NOMO-1 (cell line): ENCODE measurements at regions not wholly inside any gene's neighbourhood (a gene's known extent, or its start where the extent isn't known, plus 50 kb on each side); places are given as distances from the start of the nearest gene placed in this dataset.

Experiments
- DNase-seq, 2 experiments: peaks; one replicate each; lab custom pipeline; 2025; ENCODE audit not compliant: unreplicated experiment in 2 of 2; lab: John Stamatoyannopoulos, UW

DNA sequence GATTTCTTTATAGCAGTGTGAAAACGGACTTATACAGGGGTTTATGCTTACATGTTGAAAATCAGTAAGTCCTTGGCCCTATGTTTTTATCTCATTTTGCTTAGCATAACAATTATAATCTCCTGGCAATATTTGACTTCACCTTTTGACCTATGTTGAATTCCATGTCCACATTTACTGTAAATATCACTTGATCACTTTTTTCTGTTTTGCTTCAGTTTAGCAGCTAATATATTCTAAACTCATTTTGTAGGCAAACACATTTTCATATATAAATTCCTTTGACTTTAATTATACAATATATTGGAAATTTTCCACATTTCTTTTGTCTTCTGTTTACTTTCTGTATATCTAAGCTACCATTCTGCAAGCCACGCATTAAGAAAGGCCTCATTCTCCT is 674.0 kb downstream of the MAT2B start:
- DNase-seq: no peak

GRCh38 chr5:164181604-164182003 is 676.2 kb downstream of the MAT2B start:
- DNase-seq: peak in 1 of 2 experiments; percentile 41

DNA sequence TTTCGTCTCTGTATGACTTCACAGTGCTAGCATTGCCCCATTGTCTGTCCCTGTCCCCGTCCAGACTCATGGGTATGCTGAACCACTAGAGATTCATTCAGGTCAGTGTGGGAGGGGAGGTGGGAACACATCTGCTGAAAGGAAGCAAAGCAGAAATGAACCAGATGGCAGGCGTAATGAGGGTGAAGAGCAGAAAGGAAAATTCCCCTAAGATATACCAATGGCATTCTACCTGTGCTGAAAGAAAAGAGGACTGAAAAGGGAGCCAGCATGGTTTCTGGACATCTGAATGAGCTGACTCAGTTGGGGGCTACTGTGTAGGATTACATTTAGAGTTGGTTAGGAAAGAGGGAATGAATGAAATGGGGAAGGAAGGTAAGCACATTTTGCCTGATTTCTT is 678.7 kb downstream of the MAT2B start:
- no peak for DNase-seq

GRCh38 chr5:164185000-164185399 is 679.6 kb downstream of the MAT2B start:
- no peak for DNase-seq

DNA sequence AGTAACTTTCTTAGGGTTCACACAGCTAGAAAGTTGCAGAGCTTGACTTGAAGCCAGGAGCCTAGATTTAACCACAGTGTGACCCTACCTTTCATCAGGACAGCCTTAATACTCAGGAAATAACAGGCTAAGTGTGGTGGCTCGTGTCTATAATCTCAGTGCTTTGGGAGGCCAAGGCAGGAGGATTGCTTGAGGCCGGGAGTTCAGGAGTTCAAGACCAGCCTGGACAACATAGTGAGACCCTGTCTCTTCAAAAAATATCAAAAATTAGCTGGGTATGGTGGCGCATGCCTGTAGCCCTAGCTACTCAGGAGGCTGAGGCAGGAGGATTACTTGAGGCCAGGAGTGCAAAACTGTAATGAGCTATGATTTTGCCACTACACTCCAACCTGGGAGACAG is 681.1 kb downstream of the MAT2B start:
- DNase-seq: no peak

- DNase-seq: no peak
Measured at GRCh38 chr5:164187785-164188184, 682.4 kb downstream of the MAT2B start.

- no peak for DNase-seq
Measured at GRCh38 chr5:164188733-164189148, 683.3 kb downstream of the MAT2B start.

GRCh38 chr5:164191240-164191639 is 685.8 kb downstream of the MAT2B start:
- DNase-seq: no peak

- no peak for DNase-seq
Measured at GRCh38 chr5:164202338-164202737, 696.9 kb downstream of the MAT2B start.

GRCh38 chr5:164203581-164204225 is 698.3 kb downstream of the MAT2B start:
- no peak for DNase-seq

DNA sequence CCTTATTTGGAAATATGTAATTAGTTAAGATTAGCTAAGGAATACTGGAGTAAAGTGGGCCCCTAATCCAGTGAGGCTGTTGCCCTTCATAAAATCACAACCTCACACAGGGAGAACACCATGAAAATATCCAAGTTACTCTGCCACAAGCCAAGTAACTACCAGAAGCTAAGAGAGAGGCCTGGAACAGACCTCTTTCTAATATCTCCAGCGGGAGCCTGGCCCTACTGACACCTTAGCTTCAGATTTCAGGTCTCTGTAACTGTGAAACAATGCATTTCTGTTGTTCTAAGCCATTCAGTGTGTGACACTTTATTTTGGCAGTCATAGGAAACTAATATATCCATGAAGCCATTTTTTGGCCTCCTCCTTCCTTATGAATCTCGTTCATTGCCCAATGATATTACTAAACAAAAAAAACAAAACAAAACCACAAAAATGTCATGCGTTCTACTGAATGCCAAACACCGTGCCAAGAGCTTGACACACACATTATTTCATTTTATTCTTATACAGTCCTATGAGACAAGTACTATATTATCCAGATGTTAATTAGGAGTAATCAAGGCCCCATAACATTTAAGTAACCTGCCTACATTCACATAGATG is 699.0 kb downstream of the MAT2B start:
- no peak for DNase-seq

DNA sequence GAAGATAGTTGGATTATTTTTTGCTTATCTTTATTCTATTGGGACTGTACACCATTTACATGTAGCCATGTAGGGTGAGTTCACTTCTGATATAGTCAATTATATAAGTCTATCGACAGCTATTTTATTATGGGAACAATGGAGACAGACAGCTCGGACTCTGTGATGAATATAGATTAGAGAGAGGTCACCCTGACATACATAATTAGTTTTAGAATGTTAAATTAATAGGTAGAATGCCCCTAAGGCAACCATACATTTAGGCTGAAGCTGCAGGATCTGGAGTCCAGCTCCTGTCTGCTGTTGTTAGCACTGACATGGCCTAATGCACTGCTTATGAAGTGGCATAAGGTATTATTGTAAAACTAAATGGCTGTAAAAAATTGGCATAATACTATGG is 700.8 kb downstream of the MAT2B start:
- DNase-seq: no peak

GRCh38 chr5:164207646-164208045 is 702.2 kb downstream of the MAT2B start:
- no peak for DNase-seq

DNA sequence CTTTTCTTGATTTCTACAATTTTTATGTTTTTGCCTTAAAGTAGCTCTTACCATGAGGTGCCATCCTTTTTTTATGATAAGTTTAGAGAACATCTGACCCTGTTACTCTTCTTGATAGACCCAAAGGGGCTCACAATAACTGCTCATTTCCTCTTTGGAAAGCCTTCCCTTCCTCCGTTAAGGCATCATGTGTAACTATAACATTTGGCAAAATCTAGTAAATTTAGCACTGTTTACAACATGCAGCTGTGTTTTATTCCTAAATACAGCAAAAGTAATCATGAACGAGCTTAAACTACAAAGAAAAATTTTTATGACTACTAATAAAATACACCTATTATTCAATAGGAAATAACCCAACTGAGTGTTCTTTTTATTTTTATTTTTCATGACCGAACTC is 705.1 kb downstream of the MAT2B start:
- DNase-seq: no peak

- DNase-seq: no peak
Measured at GRCh38 chr5:164214698-164215097, 709.3 kb downstream of the MAT2B start.

DNA sequence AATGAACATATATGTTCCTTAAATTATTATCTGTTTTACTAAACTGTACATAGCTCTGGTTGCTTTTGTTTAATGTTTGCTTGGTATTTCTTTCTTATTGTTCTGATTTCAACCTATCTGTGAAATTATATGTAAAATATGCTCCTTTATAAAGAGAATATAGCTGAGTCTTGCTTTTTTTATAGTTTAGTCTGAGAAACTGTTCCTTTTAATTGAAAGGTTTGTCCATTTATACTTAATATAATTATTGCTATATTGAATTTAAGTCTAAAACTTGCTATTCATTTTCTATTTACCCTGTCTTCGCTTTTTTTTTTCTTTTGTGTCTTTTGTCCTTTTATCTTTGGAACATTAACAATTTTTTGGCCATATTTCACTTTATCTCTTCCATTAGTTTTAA is 712.0 kb downstream of the MAT2B start:
- DNase-seq: no peak

GRCh38 chr5:164220522-164220921 is 715.1 kb downstream of the MAT2B start:
- no peak for DNase-seq

GRCh38 chr5:164224236-164224635 is 718.8 kb downstream of the MAT2B start:
- no peak for DNase-seq

DNA sequence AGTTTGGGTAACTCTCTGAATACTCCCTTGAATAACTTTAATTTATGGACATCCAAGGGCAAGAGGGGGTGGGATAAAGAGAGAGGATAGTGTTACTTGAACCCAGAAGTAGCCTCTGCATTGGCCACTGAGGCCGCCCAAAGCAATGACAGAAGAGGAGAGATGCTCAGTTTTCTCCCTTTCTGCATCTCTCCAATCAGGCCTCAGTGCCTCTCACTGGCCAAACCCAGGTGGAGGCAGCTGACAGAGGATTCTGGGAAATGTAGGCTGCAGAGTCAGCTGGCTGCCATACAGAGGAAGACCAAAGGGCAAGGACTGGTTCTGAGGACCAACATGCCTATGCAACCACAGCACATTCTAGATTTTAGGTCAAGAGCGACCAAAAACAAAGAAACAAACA is 719.4 kb downstream of the MAT2B start:
- DNase-seq: no peak

DNA sequence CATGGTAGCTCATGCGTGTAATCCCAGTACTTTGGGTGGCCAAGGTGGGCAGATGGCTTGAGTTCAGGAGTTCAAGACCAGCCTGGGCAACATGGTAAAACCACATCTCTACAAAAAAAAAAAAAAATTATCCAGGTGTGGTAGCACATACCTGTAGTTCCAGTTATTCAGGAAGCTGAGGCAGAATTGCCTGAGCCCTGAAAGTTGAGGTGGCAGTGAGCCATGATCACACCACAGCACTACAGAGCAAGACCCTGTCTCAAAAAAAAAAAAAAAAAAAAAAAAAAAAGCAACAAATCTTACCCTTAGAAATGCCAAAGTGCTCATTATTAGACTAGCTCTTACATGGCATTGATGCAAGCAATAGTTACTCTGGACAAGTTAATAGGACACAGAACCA is 724.9 kb downstream of the MAT2B start:
- DNase-seq: no peak

DNA sequence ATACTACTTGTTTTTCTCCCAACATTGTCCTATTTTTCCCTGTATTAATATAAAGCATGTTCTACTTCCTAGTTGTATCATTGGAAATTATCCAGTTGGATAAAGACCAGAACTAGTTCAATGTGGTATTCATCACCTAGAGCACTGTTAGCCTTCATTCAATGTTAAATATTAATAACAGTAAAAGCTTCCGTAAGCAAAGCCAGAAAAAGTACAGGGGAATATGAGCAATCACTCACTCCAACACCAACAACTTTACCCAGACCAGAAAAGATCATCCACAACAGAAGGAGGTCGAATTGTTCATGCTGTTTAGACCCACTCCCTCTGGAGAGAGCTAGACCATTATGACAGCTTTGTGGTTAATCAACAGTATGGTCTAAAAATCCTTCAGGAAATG is 728.4 kb downstream of the MAT2B start:
- no peak for DNase-seq

- DNase-seq: no peak
Measured at GRCh38 chr5:164234321-164234720, 728.9 kb downstream of the MAT2B start.
